ENCODE measurements at regions not wholly inside any gene's neighbourhood (a gene's known extent, or its start where the extent isn't known, plus 50 kb on each side); places are given as distances from the start of the nearest gene placed in this dataset.

- H3K27me3 ChIP-seq (replicated peaks in 2 of 5; ENCODE audit: control insufficient read depth in 4 of 5, insufficient read depth in 5 of 5, low read length in 4 of 5) = no peaks in the 10 kb centered on the region
- WGBS (ENCODE audit: insufficient coverage) = no CpG with 5 or more reads among the region's 1 CpG
- no peaks in the 10 kb centered on the region for H3K4me1 ChIP-seq (ENCODE audit: control extremely low read depth in 1 of 4, control insufficient read depth in 4 of 4, insufficient read depth in 4 of 4, low read length in 3 of 4)
- H3K36me3 ChIP-seq (ENCODE audit: control insufficient read depth in 4 of 4, insufficient read depth in 4 of 4, low read length in 3 of 4) = no peaks in the 10 kb centered on the region
- no peak overlapping the region for H3K27ac ChIP-seq (ENCODE audit: insufficient read depth in 1 of 2, low read depth in 1 of 2, low read length in 2 of 2, poor library complexity in 1 of 2, severe bottlenecking in 2 of 2)
- CTCF ChIA-PET = interaction anchor here (0.6 to 0.7 kb wide), 2 partner anchors 9 to 74 kb away, joined by 3 read pairs; no protein-coding TSS in a partner anchor
- no peak overlapping the region for H3K4me3 ChIP-seq (ENCODE audit: control insufficient read depth in 1 of 7, extremely low read depth in 1 of 7, insufficient read depth in 4 of 7, low read depth in 2 of 7, low read length in 6 of 7)
- POLR2A ChIA-PET = no interaction called here
- DNase-seq = no peak
- H3K9me3 ChIP-seq (ENCODE audit: control extremely low read depth in 1 of 5, control insufficient read depth in 4 of 5, insufficient read depth in 2 of 5, low read depth in 1 of 5, low read length in 4 of 5) = no peaks in the 10 kb centered on the region
Observed at GRCh38 chr12:115235880-115236279, 551.9 kb upstream of the TBX3 start.

GRCh38 chr12:115233891-115234543 is 550.0 kb upstream of the TBX3 start:
- Histone ChIP-seq H3K36me3 (ENCODE audit: control insufficient read depth in 4 of 4, insufficient read depth in 4 of 4, low read length in 3 of 4) (no peaks in the 10 kb centered on the region), H3K27me3 (replicated peaks in 2 of 5; ENCODE audit: control insufficient read depth in 4 of 5, insufficient read depth in 5 of 5, low read length in 4 of 5) (no peaks in the 10 kb centered on the region), H3K27ac (ENCODE audit: insufficient read depth in 1 of 2, low read depth in 1 of 2, low read length in 2 of 2, poor library complexity in 1 of 2, severe bottlenecking in 2 of 2) (no peak overlapping the region), H3K4me1 (ENCODE audit: control extremely low read depth in 1 of 4, control insufficient read depth in 4 of 4, insufficient read depth in 4 of 4, low read length in 3 of 4) (no peaks in the 10 kb centered on the region), H3K4me3 (ENCODE audit: control insufficient read depth in 1 of 7, extremely low read depth in 1 of 7, insufficient read depth in 4 of 7, low read depth in 2 of 7, low read length in 6 of 7) (no peak overlapping the region), H3K9me3 (ENCODE audit: control extremely low read depth in 1 of 5, control insufficient read depth in 4 of 5, insufficient read depth in 2 of 5, low read depth in 1 of 5, low read length in 4 of 5) (no peaks in the 10 kb centered on the region)
- no peak for DNase-seq
- ChIA-PET POLR2A (no interaction called here), CTCF (no interaction called here)
- WGBS (ENCODE audit: insufficient coverage) = 76% methylated on average over 6 of the region's 6 CpGs

GRCh38 chr12:115232455-115233156 is 548.6 kb upstream of the TBX3 start:
- Histone ChIP-seq H3K36me3 (ENCODE audit: control insufficient read depth in 4 of 4, insufficient read depth in 4 of 4, low read length in 3 of 4) (no peaks in the 10 kb centered on the region), H3K27ac (ENCODE audit: insufficient read depth in 1 of 2, low read depth in 1 of 2, low read length in 2 of 2, poor library complexity in 1 of 2, severe bottlenecking in 2 of 2) (no peak overlapping the region), H3K4me3 (ENCODE audit: control insufficient read depth in 1 of 7, extremely low read depth in 1 of 7, insufficient read depth in 4 of 7, low read depth in 2 of 7, low read length in 6 of 7) (no peak overlapping the region), H3K4me1 (ENCODE audit: control extremely low read depth in 1 of 4, control insufficient read depth in 4 of 4, insufficient read depth in 4 of 4, low read length in 3 of 4) (no peaks in the 10 kb centered on the region), H3K9me3 (ENCODE audit: control extremely low read depth in 1 of 5, control insufficient read depth in 4 of 5, insufficient read depth in 2 of 5, low read depth in 1 of 5, low read length in 4 of 5) (no peaks in the 10 kb centered on the region), H3K27me3 (replicated peaks in 2 of 5; ENCODE audit: control insufficient read depth in 4 of 5, insufficient read depth in 5 of 5, low read length in 4 of 5) (no peaks in the 10 kb centered on the region)
- ChIA-PET POLR2A (no interaction called here), CTCF (no interaction called here)
- no peak for DNase-seq
- WGBS (ENCODE audit: insufficient coverage) = 76% methylated on average over 6 of the region's 7 CpGs

GRCh38 chr12:115230606-115231005 is 546.6 kb upstream of the TBX3 start:
- no peak overlapping the region for H3K4me3 ChIP-seq (ENCODE audit: control insufficient read depth in 1 of 7, extremely low read depth in 1 of 7, insufficient read depth in 4 of 7, low read depth in 2 of 7, low read length in 6 of 7)
- no peaks in the 10 kb centered on the region for H3K27me3 ChIP-seq (replicated peaks in 2 of 5; ENCODE audit: control insufficient read depth in 4 of 5, insufficient read depth in 5 of 5, low read length in 4 of 5)
- H3K27ac ChIP-seq (ENCODE audit: insufficient read depth in 1 of 2, low read depth in 1 of 2, low read length in 2 of 2, poor library complexity in 1 of 2, severe bottlenecking in 2 of 2) = no peak overlapping the region
- no peaks in the 10 kb centered on the region for H3K4me1 ChIP-seq (ENCODE audit: control extremely low read depth in 1 of 4, control insufficient read depth in 4 of 4, insufficient read depth in 4 of 4, low read length in 3 of 4)
- ChIA-PET POLR2A (no interaction called here), CTCF (no interaction called here)
- H3K9me3 ChIP-seq (ENCODE audit: control extremely low read depth in 1 of 5, control insufficient read depth in 4 of 5, insufficient read depth in 2 of 5, low read depth in 1 of 5, low read length in 4 of 5) = no peaks in the 10 kb centered on the region
- no peak for DNase-seq
- WGBS (ENCODE audit: insufficient coverage) = 14% methylated on average over 1 of the region's 6 CpGs
- H3K36me3 ChIP-seq (ENCODE audit: control insufficient read depth in 4 of 4, insufficient read depth in 4 of 4, low read length in 3 of 4) = no peaks in the 10 kb centered on the region

- WGBS (ENCODE audit: insufficient coverage) = 90% methylated on average over 4 of the region's 4 CpGs
- no peak overlapping the region for H3K27ac ChIP-seq (ENCODE audit: insufficient read depth in 1 of 2, low read depth in 1 of 2, low read length in 2 of 2, poor library complexity in 1 of 2, severe bottlenecking in 2 of 2)
- no peak overlapping the region for H3K4me3 ChIP-seq (ENCODE audit: control insufficient read depth in 1 of 7, extremely low read depth in 1 of 7, insufficient read depth in 4 of 7, low read depth in 2 of 7, low read length in 6 of 7)
- DNase-seq = no peak
- H3K36me3 ChIP-seq (ENCODE audit: control insufficient read depth in 4 of 4, insufficient read depth in 4 of 4, low read length in 3 of 4) = no peaks in the 10 kb centered on the region
- no peaks in the 10 kb centered on the region for H3K9me3 ChIP-seq (ENCODE audit: control extremely low read depth in 1 of 5, control insufficient read depth in 4 of 5, insufficient read depth in 2 of 5, low read depth in 1 of 5, low read length in 4 of 5)
- CTCF ChIA-PET = no interaction called here
- H3K27me3 ChIP-seq (replicated peaks in 2 of 5; ENCODE audit: control insufficient read depth in 4 of 5, insufficient read depth in 5 of 5, low read length in 4 of 5) = no peaks in the 10 kb centered on the region
- POLR2A ChIA-PET = no interaction called here
- no peaks in the 10 kb centered on the region for H3K4me1 ChIP-seq (ENCODE audit: control extremely low read depth in 1 of 4, control insufficient read depth in 4 of 4, insufficient read depth in 4 of 4, low read length in 3 of 4)
Observed at GRCh38 chr12:115229517-115229916, 545.5 kb upstream of the TBX3 start.

- Histone ChIP-seq H3K4me1 (ENCODE audit: control extremely low read depth in 1 of 4, control insufficient read depth in 4 of 4, insufficient read depth in 4 of 4, low read length in 3 of 4) (no peaks in the 10 kb centered on the region), H3K36me3 (ENCODE audit: control insufficient read depth in 4 of 4, insufficient read depth in 4 of 4, low read length in 3 of 4) (no peaks in the 10 kb centered on the region), H3K9me3 (ENCODE audit: control extremely low read depth in 1 of 5, control insufficient read depth in 4 of 5, insufficient read depth in 2 of 5, low read depth in 1 of 5, low read length in 4 of 5) (no peaks in the 10 kb centered on the region), H3K4me3 (ENCODE audit: control insufficient read depth in 1 of 7, extremely low read depth in 1 of 7, insufficient read depth in 4 of 7, low read depth in 2 of 7, low read length in 6 of 7) (no peak overlapping the region), H3K27ac (ENCODE audit: insufficient read depth in 1 of 2, low read depth in 1 of 2, low read length in 2 of 2, poor library complexity in 1 of 2, severe bottlenecking in 2 of 2) (no peak overlapping the region), H3K27me3 (replicated peaks in 2 of 5; ENCODE audit: control insufficient read depth in 4 of 5, insufficient read depth in 5 of 5, low read length in 4 of 5) (no peaks in the 10 kb centered on the region)
- 100% methylated on average over 2 of the region's 4 CpGs for WGBS (ENCODE audit: insufficient coverage)
- no peak for DNase-seq
- POLR2A ChIA-PET = no interaction called here
- CTCF ChIA-PET = no interaction called here
Observed at GRCh38 chr12:115228434-115228833, 544.5 kb upstream of the TBX3 start.

- POLR2A ChIA-PET = no interaction called here
- H3K4me1 ChIP-seq (ENCODE audit: control extremely low read depth in 1 of 4, control insufficient read depth in 4 of 4, insufficient read depth in 4 of 4, low read length in 3 of 4) = no peaks in the 10 kb centered on the region
- H3K27ac ChIP-seq (ENCODE audit: insufficient read depth in 1 of 2, low read depth in 1 of 2, low read length in 2 of 2, poor library complexity in 1 of 2, severe bottlenecking in 2 of 2) = no peak overlapping the region
- no peak overlapping the region for H3K4me3 ChIP-seq (ENCODE audit: control insufficient read depth in 1 of 7, extremely low read depth in 1 of 7, insufficient read depth in 4 of 7, low read depth in 2 of 7, low read length in 6 of 7)
- no peaks in the 10 kb centered on the region for H3K36me3 ChIP-seq (ENCODE audit: control insufficient read depth in 4 of 4, insufficient read depth in 4 of 4, low read length in 3 of 4)
- 90% methylated on average over 4 of the region's 4 CpGs for WGBS (ENCODE audit: insufficient coverage)
- H3K27me3 ChIP-seq (replicated peaks in 2 of 5; ENCODE audit: control insufficient read depth in 4 of 5, insufficient read depth in 5 of 5, low read length in 4 of 5) = no peaks in the 10 kb centered on the region
- CTCF ChIA-PET = interaction anchor here (0.7 kb wide), 1 partner anchor 8 kb away, joined by 3 read pairs; no protein-coding TSS in a partner anchor
- no peak for DNase-seq
- H3K9me3 ChIP-seq (ENCODE audit: control extremely low read depth in 1 of 5, control insufficient read depth in 4 of 5, insufficient read depth in 2 of 5, low read depth in 1 of 5, low read length in 4 of 5) = no peaks in the 10 kb centered on the region
Observed at GRCh38 chr12:115227137-115227615, 543.2 kb upstream of the TBX3 start.
